Endothelial cell of umbilical vein (primary cell): ENCODE measurements at regions not wholly inside any gene's neighbourhood (a gene's known extent, or its start where the extent isn't known, plus 50 kb on each side); places are given as distances from the start of the nearest gene placed in this dataset.
A peak's percentile ranks its signal among the peaks of the same experiment; 100 is the strongest.

Source experiments
- BruUV-seq: library from RNA; stranded (reverse); fragments of 400-500 nt; replicated peaks from 2 replicates; lab custom pipeline; 2021; lab: Mats Ljungman, UMichigan
- CTCF ChIA-PET: fragments of 300-600, 350-600 bp; sonication (Branson Sonifier 250); formaldehyde crosslinking; loops from one replicate; lab custom pipeline; 2021; ENCODE audit warnings: antibody characterized with exemption, inconsistent platforms; lab: Charles Lee
- POLR2A ChIA-PET: fragments of 300-600, 350-600 bp; sonication (Branson Sonifier 250); formaldehyde crosslinking; loops from one replicate; lab custom pipeline; 2021; ENCODE audit warnings: antibody characterized with exemption, inconsistent platforms; lab: Charles Lee
- DNase-seq: peaks from one replicate; pipeline ENCODE4 v3.0.0-alpha.2; 2011; ENCODE audit warnings: low read depth, low spot score
- FAIRE-seq: peaks from 2 replicates; lab custom pipeline; 2011; peaks lifted over from hg19 to GRCh38; lab: Jason Lieb, UNC
- H2AFZ ChIP-seq: 2 replicates; pipeline ENCODE4 v1.6.0; 2012; ENCODE audit warnings: low read depth, low read length, control low read depth, inconsistent platforms
- H3K27ac ChIP-seq: 2 replicates; pipeline ENCODE4 v1.5.1; 2011; ENCODE audit warnings: low read depth, mild to moderate bottlenecking, control low read depth, low read length, moderate library complexity; ENCODE audit not compliant: insufficient read depth
- H3K27me3 ChIP-seq, 2 experiments: 2 replicates each; pipeline versions ENCODE4 v1.6.0 to v1.6.1; 2011; ENCODE audit warnings: low read length in 2 of 2, mixed read lengths in 1 of 2; ENCODE audit not compliant: control insufficient read depth in 2 of 2, insufficient read depth in 2 of 2
- H3K36me3 ChIP-seq, 2 experiments: 2 replicates in 1 of 2; 3 replicates in 1 of 2; pipeline ENCODE4 v1.5.1; 2011; ENCODE audit warnings: low read length in 2 of 2, mild to moderate bottlenecking in 1 of 2, moderate library complexity in 1 of 2; ENCODE audit not compliant: control insufficient read depth in 2 of 2, insufficient read depth in 2 of 2; ENCODE audit errors: extremely low read depth in 1 of 2
- H3K4me1 ChIP-seq: 3 replicates; pipeline ENCODE4 v1.5.1; 2011; ENCODE audit warnings: mild to moderate bottlenecking, low read length; ENCODE audit not compliant: control insufficient read depth, insufficient read depth; ENCODE audit errors: extremely low read depth
- H3K4me2 ChIP-seq: 2 replicates; pipeline ENCODE4 v1.6.1; 2011; ENCODE audit warnings: low read length, control low read depth, mixed read lengths; ENCODE audit not compliant: insufficient read depth
- H3K4me3 ChIP-seq, 3 experiments: fragments of 200-600 bp in 1 of 3; sonication (generic), shearing (Covaris generic) in 1 of 3; replicated peaks in 1 of 3; 2 replicates each; pipeline ENCODE4 v1.5.1; 2011 to 2016; ENCODE audit warnings: control low read depth in 3 of 3, low read length in 3 of 3, mild to moderate bottlenecking in 2 of 3, inconsistent platforms in 1 of 3, low read depth in 1 of 3, moderate library complexity in 1 of 3; ENCODE audit not compliant: insufficient read depth in 1 of 3
- H3K79me2 ChIP-seq: 2 replicates; pipeline ENCODE4 v1.6.0; 2012; ENCODE audit warnings: low read length, inconsistent platforms; ENCODE audit not compliant: control insufficient read depth, insufficient read depth
- H3K9ac ChIP-seq: replicated peaks from 2 replicates; pipeline ENCODE3; 2011; ENCODE audit warnings: low read length, control low read depth; ENCODE audit not compliant: insufficient read depth; ENCODE audit errors: extremely low read depth
- H3K9me1 ChIP-seq: replicated peaks from 3 replicates; pipeline ENCODE4 v1.6.0; 2011; ENCODE audit warnings: mild to moderate bottlenecking, low read length; ENCODE audit not compliant: control insufficient read depth, insufficient read depth; ENCODE audit errors: extremely low read depth
- H3K9me3 ChIP-seq: replicated peaks from 2 replicates; pipeline ENCODE4 v1.5.1; 2012; ENCODE audit warnings: low read length, inconsistent platforms; ENCODE audit not compliant: control insufficient read depth, insufficient read depth
- H4K20me1 ChIP-seq: replicated peaks from 2 replicates; pipeline ENCODE3; 2011; ENCODE audit warnings: mild to moderate bottlenecking, low read length; ENCODE audit not compliant: control insufficient read depth, insufficient read depth; ENCODE audit errors: extremely low read depth
- CTCF ChIP-seq, 2 donors: IDR thresholded peaks; 1 replicate in 1 of 2; 2 replicates in 1 of 2; pipeline ENCODE4 v1.5.1; 2011; ENCODE audit warnings: low read length in 2 of 2, mild to moderate bottlenecking in 2 of 2, moderate library complexity in 2 of 2, control low read depth in 1 of 2, inconsistent platforms in 1 of 2, low read depth in 1 of 2; ENCODE audit not compliant: insufficient read depth in 1 of 2; ENCODE audit errors: extremely low read depth in 1 of 2
- EZH2 ChIP-seq: IDR thresholded peaks from 2 replicates; pipeline ENCODE4 v1.6.1; 2012; ENCODE audit warnings: borderline replicate concordance, low read depth, mild to moderate bottlenecking, moderate library complexity, low read length, inconsistent platforms; ENCODE audit not compliant: severe bottlenecking
- FOS ChIP-seq: IDR thresholded peaks from 2 replicates; pipeline ENCODE4 v1.6.1; 2011; ENCODE audit warnings: mild to moderate bottlenecking, low read length, moderate library complexity, borderline replicate concordance; ENCODE audit not compliant: insufficient read depth
- GATA2 ChIP-seq: IDR thresholded peaks from 2 replicates; pipeline ENCODE4 v1.7.0; 2011; ENCODE audit warnings: low read depth, mild to moderate bottlenecking, moderate library complexity, mixed read lengths, low read length; ENCODE audit not compliant: insufficient read length, insufficient read depth
- JUN ChIP-seq: IDR thresholded peaks from 2 replicates; pipeline ENCODE4 v1.6.1; 2011; ENCODE audit warnings: borderline replicate concordance, low read depth; ENCODE audit not compliant: insufficient read length, insufficient read depth
- MAX ChIP-seq: IDR thresholded peaks from 2 replicates; pipeline ENCODE4 v1.6.1; 2011; ENCODE audit not compliant: insufficient read depth, insufficient read length
- MYC ChIP-seq: IDR thresholded peaks from one replicate; pipeline ENCODE4 v1.6.1; 2011; ENCODE audit warnings: mild to moderate bottlenecking, low read depth, low read length
- POLR2A ChIP-seq: IDR thresholded peaks from 2 replicates; pipeline ENCODE4 v1.6.1; 2012; ENCODE audit warnings: low read depth, mild to moderate bottlenecking, control low read depth, low read length
- POLR2AphosphoS5 ChIP-seq: IDR thresholded peaks from 2 replicates; pipeline ENCODE4 v1.6.1; 2012; ENCODE audit warnings: low read depth, mild to moderate bottlenecking, control low read depth, low read length, moderate library complexity; ENCODE audit not compliant: insufficient read depth
- dilution Hi-C: fragments of 300-500 bp; cut with MboI; formaldehyde crosslinking; loops from one replicate; pipeline ENCODE4 v1.15.0; 2019; ENCODE audit warnings: low sequenced_read_pairs; ENCODE audit not compliant: extremely low pct_ligation_motif_present
- intact Hi-C: fragments of 100-400 bp; cut with micrococcal nuclease; formaldehyde crosslinking; loops from one replicate; pipeline ENCODE4 v1.10.0; 2022

GRCh38 chr2:15729709-15730544, 138.3 kb downstream of the DDX1 start:
- no peak for FAIRE-seq
- no peak overlapping the region for H3K4me2 ChIP-seq

More at GRCh38 chr2:15729709-15730544, 138.3 kb downstream of the DDX1 start:
- ChIA-PET POLR2A (no interaction called here), CTCF (interaction anchor here (1.5 kb wide), 1 partner anchor 26 kb away, joined by 4 read pairs; no protein-coding TSS in a partner anchor)
- H2AFZ ChIP-seq = no peak overlapping the region
- H3K27me3 ChIP-seq = peaks cover 0 to 1% of the 10 kb centered on the region in 2 experiments
- TF ChIP-seq JUN (no peak), POLR2A (no peak), POLR2AphosphoS5 (no peak), EZH2 (no peak), MAX (no peak), GATA2 (no peak), FOS (no peak), CTCF (IDR thresholded peaks at IDR 0.05; ENCODE audit: extremely low read depth in 1 of 2, insufficient read depth in 1 of 2, low read depth in 1 of 2, low read length in 2 of 2) (no peak), MYC (no peak)
- no peak overlapping the region for H3K9ac ChIP-seq
- no peaks in the 10 kb centered on the region for H4K20me1 ChIP-seq
- intact Hi-C loops = loop anchor here (1.0 to 10.0 kb wide), 7 partner anchors 20 to 875 kb away; no protein-coding TSS in a partner anchor
- no TSS peak for BruUV-seq
- H3K4me1 ChIP-seq = peaks cover 31% of the 10 kb centered on the region
- H3K79me2 ChIP-seq = no peaks in the 10 kb centered on the region
- dilution Hi-C loops = no loop called here
- no peaks in the 10 kb centered on the region for H3K9me3 ChIP-seq
- H3K9me1 ChIP-seq = no peaks in the 10 kb centered on the region
- H3K36me3 ChIP-seq = no peaks in the 10 kb centered on the region
- H3K4me3 ChIP-seq = no peak overlapping the region
- no peak for DNase-seq
- H3K27ac ChIP-seq = peak overlapping the region; percentile 24
